Neural cell (in vitro differentiated cells): ENCODE measurements at regions not wholly inside any gene's neighbourhood (a gene's known extent, or its start where the extent isn't known, plus 50 kb on each side); places are given as distances from the start of the nearest gene placed in this dataset.

Experiments
- H2AFZ ChIP-seq: fragments of 200-600, 300-800 bp; sonication (generic), shearing (Covaris generic); 2 replicates; pipeline ENCODE4 v1.6.0; 2014; ENCODE audit warnings: low read depth, mild to moderate bottlenecking, antibody characterized with exemption, low read length, moderate library complexity
- H3F3A ChIP-seq: fragments of 200-600 bp; shearing (Covaris generic); 2 replicates; pipeline ENCODE4 v1.6.1; 2016; ENCODE audit warnings: mild to moderate bottlenecking, moderate library complexity, mixed read lengths, antibody characterized with exemption, low read length; ENCODE audit not compliant: insufficient read depth, poor library complexity, severe bottlenecking
- H3K27ac ChIP-seq: fragments of 200-600, 300-800 bp; sonication (generic), shearing (Covaris generic); 2 replicates; pipeline ENCODE4 v1.5.1; 2014; ENCODE audit warnings: mild to moderate bottlenecking, low read length, moderate library complexity
- H3K27me3 ChIP-seq: fragments of 300-800, 200-600 bp; sonication (generic), shearing (Covaris generic); 2 replicates; pipeline ENCODE4 v1.6.0; 2014; ENCODE audit warnings: mild to moderate bottlenecking, low read depth, low read length, moderate library complexity; ENCODE audit not compliant: insufficient read depth
- H3K36me3 ChIP-seq: fragments of 300-800, 200-600 bp; sonication (generic), shearing (Covaris generic); 2 replicates; pipeline ENCODE4 v1.5.1; 2014; ENCODE audit warnings: mild to moderate bottlenecking, antibody characterized with exemption, low read length, moderate library complexity; ENCODE audit not compliant: insufficient read depth
- H3K4me2 ChIP-seq: fragments of 300-800, 200-600 bp; sonication (generic), shearing (Covaris generic); 2 replicates; pipeline ENCODE4 v1.6.0; 2014; ENCODE audit warnings: mild to moderate bottlenecking, low read length
- H3K4me3 ChIP-seq: fragments of 300-800, 200-600 bp; sonication (generic), shearing (Covaris generic); 2 replicates; pipeline ENCODE4 v1.5.1; 2014; ENCODE audit warnings: mild to moderate bottlenecking, low read length, moderate library complexity
- H3K79me2 ChIP-seq: fragments of 200-600 bp; shearing (Covaris generic); replicated peaks from 2 replicates; pipeline ENCODE4 v1.6.0; 2014; ENCODE audit warnings: mild to moderate bottlenecking, low read length, moderate library complexity; ENCODE audit not compliant: insufficient read depth
- H3K9ac ChIP-seq: fragments of 300-800, 200-600 bp; sonication (generic), shearing (Covaris generic); 2 replicates; pipeline ENCODE4 v1.6.1; 2016; ENCODE audit warnings: mild to moderate bottlenecking, low read length, mixed read lengths
- H3K9me2 ChIP-seq: fragments of 200-600 bp; shearing (Covaris generic); 2 replicates; pipeline ENCODE4 v1.6.1; 2016; ENCODE audit warnings: mild to moderate bottlenecking, low read length, mixed read lengths; ENCODE audit not compliant: insufficient read depth
- H3K9me3 ChIP-seq: fragments of 200-600, 300-800 bp; sonication (generic), shearing (Covaris generic); 2 replicates; pipeline ENCODE4 v1.6.1; 2016; ENCODE audit warnings: mild to moderate bottlenecking, mixed run types, low read length, moderate library complexity, mixed read lengths
- H4K20me1 ChIP-seq: fragments of 200-600 bp; shearing (Covaris generic); 2 replicates; pipeline ENCODE4 v1.6.1; 2016; ENCODE audit warnings: mild to moderate bottlenecking, mixed run types; ENCODE audit not compliant: insufficient read depth
- CTCF ChIP-seq: fragments of 450-650 bp; IDR thresholded peaks from 2 replicates; pipeline ENCODE4 v1.5.1; 2014; ENCODE audit warnings: antibody characterized with exemption, mild to moderate bottlenecking, moderate library complexity; ENCODE audit not compliant: poor library complexity, severe bottlenecking
- EP300 ChIP-seq: fragments of 450-650 bp; conservative IDR thresholded peaks from 2 replicates; pipeline ENCODE4 v1.6.1; 2014; ENCODE audit warnings: antibody characterized with exemption, mild to moderate bottlenecking, moderate library complexity; ENCODE audit not compliant: poor library complexity, severe bottlenecking
- EZH2 ChIP-seq: fragments of 200-600, 300-800 bp; shearing (Covaris generic), sonication (generic); IDR thresholded peaks from 2 replicates; pipeline ENCODE4 v1.6.1; 2014; ENCODE audit warnings: antibody characterized with exemption, low read length, borderline replicate concordance, mild to moderate bottlenecking; ENCODE audit not compliant: insufficient read depth, poor library complexity, severe bottlenecking
- MXI1 ChIP-seq: fragments of 450-650 bp; conservative IDR thresholded peaks from 2 replicates; pipeline ENCODE4 v1.6.1; 2014; ENCODE audit warnings: antibody characterized with exemption, mild to moderate bottlenecking; ENCODE audit not compliant: poor library complexity, severe bottlenecking
- POLR2AphosphoS5 ChIP-seq: IDR thresholded peaks from 2 replicates; pipeline ENCODE4 v1.6.1; 2012
- RAD21 ChIP-seq: fragments of 450-650 bp; conservative IDR thresholded peaks from 2 replicates; pipeline ENCODE4 v1.6.1; 2014; ENCODE audit warnings: antibody characterized with exemption, mild to moderate bottlenecking, moderate library complexity
- REST ChIP-seq: IDR thresholded peaks from 2 replicates; pipeline ENCODE4 v1.6.1; 2012; ENCODE audit warnings: borderline replicate concordance
- SMC3 ChIP-seq: fragments of 450-650 bp; conservative IDR thresholded peaks from 2 replicates; pipeline ENCODE4 v1.6.1; 2014; ENCODE audit warnings: antibody characterized with exemption, mild to moderate bottlenecking, moderate library complexity; ENCODE audit not compliant: poor library complexity
- TAF1 ChIP-seq: IDR thresholded peaks from 2 replicates; pipeline ENCODE4 v1.6.1; 2012; ENCODE audit warnings: low read depth

- Histone ChIP-seq H3K79me2 (no peaks in the 10 kb centered on the region), H2AFZ (no peak overlapping the region), H3K9me2 (no peaks in the 10 kb centered on the region), H3K9ac (no peak overlapping the region), H3K4me2 (no peak overlapping the region), H3F3A (no peaks in the 10 kb centered on the region), H3K27ac (no peak overlapping the region), H3K4me3 (no peak overlapping the region), H3K9me3 (no peaks in the 10 kb centered on the region), H4K20me1 (no peaks in the 10 kb centered on the region), H3K27me3 (no peaks in the 10 kb centered on the region), H3K36me3 (no peaks in the 10 kb centered on the region)
- TF ChIP-seq SMC3 (no peak), CTCF (no peak), EP300 (no peak), POLR2AphosphoS5 (no peak), RAD21 (no peak), REST (no peak), EZH2 (no peak), MXI1 (no peak), TAF1 (no peak)
These were observed 75.6 kb downstream of the ICOS start for GRCh38 chr2:204012072-204012653.

GRCh38 chr2:204015118-204015843 lies 78.7 kb downstream of the ICOS start:
- no peak overlapping the region for H3K4me3 ChIP-seq
- H3F3A ChIP-seq, result no peaks in the 10 kb centered on the region
- no peaks in the 10 kb centered on the region for H4K20me1 ChIP-seq
- H3K4me2 ChIP-seq, result no peak overlapping the region
- no peak overlapping the region for H3K27ac ChIP-seq
- no peaks in the 10 kb centered on the region for H3K79me2 ChIP-seq
- H3K9me2 ChIP-seq, result no peaks in the 10 kb centered on the region
- TF ChIP-seq POLR2AphosphoS5, result no peak
- TF ChIP-seq RAD21, result no peak
- no peak for TF ChIP-seq CTCF
- no peak for TF ChIP-seq SMC3
- no peak for TF ChIP-seq REST
- TF ChIP-seq EP300, result no peak
- TF ChIP-seq EZH2, result no peak
- TF ChIP-seq MXI1, result no peak
- no peak for TF ChIP-seq TAF1
- H3K9me3 ChIP-seq, result no peaks in the 10 kb centered on the region
- H3K27me3 ChIP-seq, result no peaks in the 10 kb centered on the region
- H3K36me3 ChIP-seq, result no peaks in the 10 kb centered on the region
- H3K9ac ChIP-seq, result no peak overlapping the region
- no peak overlapping the region for H2AFZ ChIP-seq
